Muscle of back (tissue), 3 donors: ENCODE measurements at regions not wholly inside any gene's neighbourhood (a gene's known extent, or its start where the extent isn't known, plus 50 kb on each side); places are given as distances from the start of the nearest gene placed in this dataset.
"Not testable (repeated sequence)": the region's sequence is repeated elsewhere in the genome, so short reads cannot be mapped to it uniquely, and the experiment has no call there.

ENCODE experiments used
- DNase-seq, 3 donors: peaks; one replicate each; pipeline versions ENCODE4 v3.0.0 to v3.0.0-alpha.2; 2013

DNA sequence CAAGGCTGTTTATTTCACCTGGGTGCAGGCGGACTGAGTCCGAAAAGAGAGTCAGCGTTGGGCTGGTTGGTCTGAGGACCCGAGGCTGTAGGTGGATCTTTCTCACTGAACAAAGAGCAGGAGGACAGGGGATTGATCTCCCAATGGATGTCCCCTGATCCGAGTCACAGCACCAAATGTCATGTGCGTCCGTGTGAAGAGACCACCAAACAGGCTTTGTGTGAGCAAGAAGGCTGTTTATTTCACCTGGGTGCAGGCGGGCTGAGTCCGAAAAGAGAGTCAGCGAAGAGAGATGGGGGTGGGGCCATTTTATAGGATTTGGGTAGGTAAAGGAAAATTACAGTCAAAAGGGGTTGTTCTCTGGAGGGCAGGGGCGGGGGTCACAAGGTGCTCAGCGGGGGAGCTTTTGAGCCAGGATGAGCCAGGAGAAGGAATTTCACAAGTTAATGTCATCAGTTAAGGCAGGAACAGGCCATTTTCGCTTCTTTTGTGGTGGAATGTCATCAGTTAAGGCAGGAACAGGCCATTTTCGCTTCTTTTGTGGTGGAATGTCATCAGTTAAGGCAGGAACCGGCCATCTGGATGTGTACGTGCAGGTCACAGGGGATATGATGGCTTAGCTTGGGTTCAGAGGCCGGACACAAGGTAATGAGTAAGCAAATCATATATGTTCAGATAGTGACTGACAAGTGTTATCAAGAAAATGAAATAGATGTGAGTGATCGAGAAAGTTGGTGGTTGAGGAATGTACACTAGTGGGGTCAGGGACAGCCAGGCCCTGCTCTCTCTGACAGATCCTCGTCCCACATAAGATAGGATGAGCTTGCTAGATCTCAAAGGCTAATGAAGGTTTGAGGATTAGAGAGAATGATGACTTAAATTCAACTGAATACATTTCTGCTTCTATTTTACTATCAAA, 760.0 kb downstream of the KCNT2 start:
- not testable (repeated sequence) for DNase-seq

DNA sequence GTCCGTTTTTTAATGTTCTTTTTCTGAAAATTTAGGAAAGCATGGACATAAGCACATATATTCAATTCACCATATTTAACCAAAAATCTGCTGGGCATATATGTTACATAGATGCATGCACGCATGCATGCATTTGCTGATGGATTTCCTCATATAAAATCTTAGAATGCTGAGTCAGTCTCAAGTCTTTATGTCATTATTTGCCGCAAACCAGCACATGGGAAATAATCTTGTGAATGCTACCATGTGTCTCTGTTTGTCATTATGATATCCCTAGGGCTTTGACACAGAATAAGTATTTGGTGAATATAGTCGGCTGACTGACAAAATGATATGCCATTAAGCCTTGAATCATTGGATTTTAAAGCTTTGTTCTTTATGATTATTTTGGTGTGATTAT, 776.5 kb downstream of the KCNT2 start:
- peak in 1 of 3 donors; percentile 2 for DNase-seq

DNA sequence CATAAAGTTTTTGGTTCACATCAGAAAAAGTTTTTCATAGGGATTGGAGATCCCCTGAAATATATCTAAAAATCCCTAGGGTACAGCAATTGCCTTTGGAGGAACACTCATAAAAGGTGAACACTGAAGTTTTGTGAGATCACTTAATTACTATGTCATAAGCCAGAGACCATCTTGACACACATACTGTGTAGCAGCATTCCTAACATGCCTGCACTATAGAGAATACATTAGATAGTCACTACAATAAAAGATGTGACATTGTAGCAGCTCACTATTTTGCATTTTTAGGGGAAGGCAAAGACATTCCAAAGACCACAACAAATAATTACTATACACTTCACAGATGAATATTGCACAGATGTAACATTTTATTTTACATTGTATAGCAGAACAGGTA, 779.9 kb downstream of the KCNT2 start:
- DNase-seq = no peak

DNA sequence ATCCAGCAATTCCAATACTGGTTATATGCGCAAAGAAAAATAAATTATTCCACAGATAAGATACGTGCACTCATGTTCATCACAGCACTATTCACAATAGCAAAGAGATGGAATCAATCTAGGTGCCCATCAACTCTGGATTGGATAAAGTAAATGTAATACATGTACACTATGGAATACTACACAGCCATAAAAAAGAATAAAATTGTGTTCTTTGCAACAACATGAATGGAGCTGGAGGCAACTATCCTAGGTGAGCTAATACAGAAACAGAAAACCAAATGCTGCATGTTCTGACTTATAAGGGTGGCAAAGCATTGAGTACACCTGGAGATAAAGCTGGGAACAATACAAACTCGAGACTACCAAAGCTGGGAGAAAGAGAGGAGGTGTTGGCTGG, 787.3 kb downstream of the KCNT2 start:
- no peak for DNase-seq

DNA sequence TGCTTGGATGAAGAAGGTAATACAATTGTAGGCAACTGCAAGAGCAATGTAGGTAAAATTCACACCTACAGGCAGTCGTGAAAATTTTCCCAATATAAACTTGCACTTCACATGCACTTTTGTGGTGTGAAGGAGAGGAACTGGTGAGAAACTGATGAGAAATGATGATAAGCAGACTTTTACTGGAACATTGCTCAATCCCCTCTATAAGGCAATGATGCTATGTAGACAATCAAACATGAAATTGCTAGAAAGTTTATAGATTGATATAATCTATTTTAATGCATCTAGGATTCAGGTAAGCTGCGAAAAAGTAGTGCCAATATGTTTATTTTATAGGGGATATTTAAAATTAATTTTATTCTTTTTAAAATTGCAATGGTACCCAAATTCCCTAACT, 802.2 kb downstream of the KCNT2 start:
- no peak for DNase-seq

DNA sequence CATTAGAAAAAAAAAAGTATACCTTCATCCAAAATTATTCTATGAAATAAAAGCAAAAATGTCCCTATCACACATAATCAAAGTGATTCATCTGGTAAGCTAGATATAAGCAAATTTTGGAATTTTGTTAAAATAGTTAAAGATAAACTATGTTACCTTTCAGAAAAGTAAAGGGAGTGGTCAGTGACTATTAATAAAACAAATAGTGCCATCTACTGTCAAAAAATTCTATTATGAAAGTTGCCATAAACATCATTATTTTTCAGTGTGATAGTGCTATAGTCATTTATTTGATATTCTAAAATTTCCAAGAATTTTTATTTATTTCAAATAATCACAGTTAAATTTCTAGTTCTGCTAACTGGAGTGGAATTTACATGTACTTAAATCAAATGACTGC, 803.7 kb downstream of the KCNT2 start:
- no peak for DNase-seq

DNA sequence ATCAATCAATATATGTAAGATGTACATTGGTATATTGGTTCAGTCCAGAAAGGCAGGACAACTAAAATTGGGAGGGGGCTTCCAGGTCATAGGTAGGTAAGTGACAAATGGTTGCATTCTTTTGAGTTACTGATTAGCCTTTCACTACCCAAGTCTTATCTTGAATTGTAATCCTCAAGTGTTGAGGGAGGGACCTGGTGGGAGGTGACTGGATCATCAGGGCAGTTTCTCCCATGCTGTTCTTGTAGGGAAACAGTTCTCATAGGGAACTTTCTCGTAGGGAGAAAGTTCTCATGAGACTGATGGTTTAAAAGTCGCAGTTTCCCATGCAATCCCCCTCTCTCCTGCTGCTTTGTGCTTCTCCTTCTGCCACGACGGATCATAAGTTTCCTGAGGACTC, 809.2 kb downstream of the KCNT2 start:
- no peak for DNase-seq

DNA sequence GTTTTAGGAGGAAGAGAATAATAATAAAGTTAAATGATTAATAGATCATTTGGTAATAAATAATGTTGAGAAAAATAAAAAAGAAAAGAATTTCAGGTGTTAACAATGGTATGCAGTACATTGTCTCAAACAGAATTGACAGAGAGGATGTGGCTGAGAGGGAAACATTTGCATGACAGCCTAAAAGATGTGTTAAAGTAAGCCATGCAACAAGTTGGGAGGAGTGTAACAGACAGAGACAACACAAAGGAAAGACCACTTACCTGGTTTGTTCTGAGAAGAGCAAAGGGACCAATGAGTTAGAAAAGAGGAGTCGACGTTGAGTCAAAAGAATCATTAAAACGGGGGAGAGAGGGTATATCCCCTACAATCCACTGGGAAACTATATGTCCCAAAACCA, 814.0 kb downstream of the KCNT2 start:
- DNase-seq = no peak

DNA sequence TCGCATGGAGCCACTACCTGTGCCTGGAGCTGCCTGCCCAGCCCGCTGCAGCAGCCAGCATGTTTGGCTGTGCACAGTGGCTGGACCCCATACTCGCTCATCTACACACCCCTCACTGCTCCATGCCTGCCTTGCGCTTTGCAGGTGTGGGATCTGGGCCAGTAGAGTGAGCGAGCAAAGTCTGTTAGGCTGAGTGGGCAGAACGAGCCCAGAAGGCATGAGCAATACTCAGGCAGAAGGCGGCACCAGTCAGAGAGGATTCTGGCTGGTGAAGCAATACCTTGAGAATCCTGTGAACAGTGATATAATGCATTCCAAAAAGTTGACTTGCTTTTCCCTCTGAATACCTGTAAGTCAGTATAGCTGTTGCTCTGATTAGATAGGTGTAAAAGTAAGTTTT, 816.4 kb downstream of the KCNT2 start:
- DNase-seq = no peak

DNA sequence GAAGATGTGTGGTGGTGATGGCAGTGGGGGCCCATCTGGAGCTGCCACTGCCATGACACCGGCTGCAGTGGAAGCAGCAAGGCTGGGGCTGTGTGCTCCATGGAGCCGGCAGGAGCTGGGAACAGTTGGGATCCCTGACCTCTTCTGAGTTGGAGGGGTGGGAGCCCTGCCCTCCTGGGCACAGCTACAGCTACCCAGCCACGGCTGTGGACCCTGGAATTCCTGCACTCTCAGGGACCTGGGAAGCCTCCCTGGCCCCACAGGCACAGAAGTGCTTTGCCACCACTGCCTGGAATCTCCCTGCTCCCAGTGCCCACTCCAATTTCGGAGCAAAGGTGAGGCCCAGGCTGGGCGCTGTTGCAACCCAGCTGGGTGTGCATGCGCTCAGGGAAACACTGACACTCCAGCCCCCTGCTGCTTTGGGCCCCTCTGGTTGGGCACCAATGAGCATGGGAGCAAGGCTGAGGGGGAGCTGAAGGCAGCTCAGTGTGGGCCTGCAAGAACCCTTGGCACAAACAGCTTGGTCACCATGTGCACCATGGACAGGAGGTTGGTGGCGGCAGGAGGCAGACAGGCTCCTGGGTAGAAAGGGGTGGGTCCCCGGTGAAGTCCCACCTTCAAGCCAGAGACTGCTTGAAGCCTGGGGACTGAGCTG, 817.6 kb downstream of the KCNT2 start:
- no peak for DNase-seq

DNA sequence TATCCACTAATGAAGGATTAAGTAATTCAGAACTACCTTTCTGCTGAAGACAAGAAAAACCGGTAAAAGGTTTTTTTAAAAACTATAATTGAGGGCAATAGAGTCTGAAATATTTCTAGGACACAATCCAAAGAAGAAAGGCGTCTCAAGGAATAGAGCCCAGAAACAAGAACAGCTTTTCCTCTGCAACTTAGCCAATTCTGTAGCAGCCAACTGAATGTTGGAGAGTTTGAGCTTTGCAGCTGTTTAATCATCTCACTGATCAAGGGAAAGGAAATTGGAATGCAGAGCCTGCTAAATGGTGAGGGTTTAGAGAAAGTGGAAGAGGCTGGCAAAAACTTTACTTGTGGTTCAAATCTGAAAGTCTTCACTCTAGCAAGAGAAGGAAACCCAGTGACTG, 818.9 kb downstream of the KCNT2 start:
- DNase-seq = peak; percentile 41 to 83 (median 60)

DNA sequence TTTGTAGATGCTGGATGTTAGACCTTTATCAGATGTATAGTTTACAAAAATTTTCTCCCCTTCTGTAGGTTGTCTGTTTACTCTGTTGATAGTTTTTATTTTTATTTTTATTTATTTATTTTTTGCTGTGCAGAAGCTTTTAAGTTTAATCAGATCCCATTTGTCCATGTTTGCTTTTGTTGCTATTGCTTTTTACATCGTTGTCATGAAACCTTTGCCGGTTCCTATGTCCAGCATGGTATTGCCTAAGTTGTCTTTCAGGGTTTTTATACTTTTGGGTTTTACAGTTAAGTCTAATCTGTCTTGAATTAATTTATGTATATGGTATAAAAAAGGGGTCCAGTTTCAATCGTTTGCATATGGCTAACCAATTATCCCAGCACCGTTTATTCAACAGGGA, 819.5 kb downstream of the KCNT2 start:
- DNase-seq = peak in 1 of 3 donors; percentile 13

DNA sequence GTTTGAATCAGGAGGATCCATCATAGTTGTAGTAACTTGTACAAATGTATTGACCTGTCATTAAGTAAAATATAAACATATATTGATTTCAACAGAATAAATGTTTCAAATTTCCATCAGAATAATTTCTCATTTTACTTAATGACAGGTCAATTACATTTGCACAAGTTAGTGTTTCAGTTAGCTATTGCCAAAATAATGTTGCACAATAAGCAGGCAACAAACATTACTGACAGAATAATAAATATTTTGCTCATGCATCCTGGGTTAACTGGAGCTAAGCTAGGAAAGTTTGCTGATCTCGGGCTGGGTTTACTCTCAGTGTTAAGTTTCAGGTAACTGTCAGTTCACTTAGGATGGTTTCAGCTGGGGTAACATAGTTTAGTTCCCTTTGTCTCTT, 822.4 kb downstream of the KCNT2 start:
- DNase-seq = no peak

DNA sequence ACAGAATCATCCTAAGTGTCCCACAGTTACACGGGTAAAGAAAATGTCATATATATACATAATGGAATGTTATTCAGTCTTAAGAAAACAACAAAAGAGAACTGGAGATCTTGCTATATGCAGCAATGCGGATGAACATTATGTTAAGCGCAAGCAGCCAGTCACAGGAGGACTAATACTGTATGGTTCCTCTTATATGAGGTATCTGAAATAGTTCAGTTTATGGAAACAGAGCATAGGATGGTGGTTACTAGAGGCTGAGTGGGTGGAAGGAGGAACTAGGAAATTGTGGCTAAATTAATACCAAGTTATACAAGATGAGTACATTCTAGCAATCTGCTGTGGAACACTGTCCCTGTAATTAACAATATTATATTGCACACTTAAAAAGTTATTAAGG, 834.3 kb downstream of the KCNT2 start:
- no peak for DNase-seq

DNA sequence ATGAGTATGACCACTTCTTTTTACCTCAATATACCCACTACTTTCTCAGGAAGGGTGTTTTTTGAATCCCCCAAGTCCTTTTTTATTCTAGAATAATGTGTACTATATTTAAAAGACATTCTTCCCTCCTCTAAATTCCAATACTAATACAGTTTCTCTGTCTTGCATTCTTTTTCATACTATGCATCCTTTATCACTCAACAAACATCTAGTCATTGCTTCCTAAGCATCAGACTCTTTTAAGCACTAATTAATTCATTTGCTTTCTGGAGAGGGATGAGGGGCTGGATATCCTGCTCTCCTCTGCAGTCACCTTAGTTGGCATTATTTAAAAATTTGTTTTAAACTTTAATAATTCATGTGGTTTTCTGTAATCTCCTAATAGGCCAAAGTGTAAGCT, 838.8 kb downstream of the KCNT2 start:
- DNase-seq = no peak

DNA sequence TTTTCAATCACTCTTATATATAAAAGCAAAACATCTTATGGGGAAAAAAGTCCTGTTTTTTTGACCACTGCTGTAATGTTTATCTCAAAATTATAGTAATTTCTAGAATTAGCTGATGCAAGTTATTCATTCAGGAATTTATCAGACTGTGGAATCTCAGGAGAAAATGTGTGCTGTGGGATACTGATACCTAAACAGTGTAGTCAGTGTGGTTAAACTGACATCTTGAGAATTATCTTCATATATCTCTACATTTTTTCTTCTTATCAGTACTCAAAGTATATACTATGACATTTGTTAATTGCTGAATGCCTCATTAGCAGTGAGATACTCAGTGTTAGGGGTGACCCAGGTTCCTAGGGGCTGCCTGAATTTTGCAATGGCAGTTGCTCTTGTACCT, 839.3 kb downstream of the KCNT2 start:
- DNase-seq = no peak

DNA sequence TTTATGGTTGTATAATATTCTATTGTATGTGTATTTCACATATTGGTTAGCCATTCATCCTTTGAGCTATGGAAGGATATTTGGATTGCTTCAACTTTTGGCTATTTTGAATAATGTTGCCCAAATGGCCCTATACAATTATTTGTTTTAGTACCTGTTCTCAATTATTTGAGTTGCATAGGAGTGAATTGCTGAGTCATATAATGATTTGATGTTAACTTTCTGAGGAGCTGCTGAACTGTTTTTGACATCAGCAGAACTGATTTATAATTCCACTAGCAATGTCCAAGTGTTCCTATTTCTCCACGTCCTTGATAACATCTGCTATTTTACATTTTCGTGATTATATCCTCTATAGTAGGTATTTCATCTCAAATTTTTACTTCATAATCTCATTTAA, 839.9 kb downstream of the KCNT2 start:
- no peak for DNase-seq

DNA sequence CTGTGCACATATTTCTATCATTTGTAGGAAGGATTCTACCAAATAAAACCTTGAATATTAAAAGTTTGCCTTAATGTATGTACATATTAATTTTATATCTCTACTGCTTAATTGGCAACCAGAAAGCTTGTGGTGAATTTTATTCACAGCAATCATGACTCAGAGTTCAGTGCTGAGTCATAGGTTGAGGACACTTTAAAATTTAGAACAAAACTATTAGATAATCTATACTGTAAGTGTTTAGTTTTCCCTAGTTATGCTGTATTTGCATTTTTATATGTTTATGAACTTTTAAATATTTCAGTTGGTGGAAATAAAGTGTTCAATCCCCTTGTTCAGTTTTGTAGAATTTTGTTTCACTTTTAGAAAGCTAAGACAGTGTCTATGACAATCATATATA, 841.5 kb downstream of the KCNT2 start:
- DNase-seq = peak in 1 of 3 donors; percentile 17

DNA sequence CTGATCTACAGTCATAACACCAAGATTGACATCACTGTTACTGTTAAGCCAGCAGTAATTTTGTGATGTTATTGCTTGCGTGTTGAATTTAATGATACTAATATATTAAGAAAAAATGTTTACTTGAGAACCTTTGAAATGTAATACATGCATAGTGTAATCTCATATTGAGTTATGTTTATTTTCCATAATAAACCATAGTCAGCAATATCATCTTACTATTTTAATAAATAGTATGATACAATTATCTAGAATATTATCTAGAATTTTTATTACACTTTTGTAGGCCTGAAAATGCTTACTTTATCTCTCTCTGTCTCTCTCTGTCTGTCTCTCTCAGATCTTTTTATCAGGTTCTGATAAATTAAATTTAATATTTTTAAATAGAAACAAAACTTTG, 843.1 kb downstream of the KCNT2 start:
- no peak for DNase-seq

DNA sequence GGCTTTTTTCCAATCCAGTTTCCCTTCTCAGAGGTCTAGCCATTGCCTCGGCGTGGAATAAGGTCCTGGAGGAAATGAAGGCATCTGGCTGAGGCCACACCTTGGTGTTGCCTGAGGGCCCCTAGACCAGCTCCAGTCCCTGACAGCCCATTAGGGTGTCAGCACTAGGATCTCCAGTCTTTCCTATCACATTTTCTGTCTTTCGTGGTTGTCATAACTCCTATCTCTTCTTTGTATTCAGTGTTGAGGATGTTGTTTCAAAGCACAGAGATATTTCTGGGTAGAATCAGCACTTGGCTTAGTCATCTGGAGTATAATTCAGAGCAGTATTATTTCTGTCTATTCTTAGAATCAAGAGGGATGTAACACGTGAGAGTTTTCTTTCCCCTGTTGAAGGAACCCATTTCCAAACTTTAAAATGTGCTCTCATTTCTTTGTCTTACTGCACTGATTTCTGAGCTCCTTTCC, 844.3 kb downstream of the KCNT2 start:
- DNase-seq = no peak

DNA sequence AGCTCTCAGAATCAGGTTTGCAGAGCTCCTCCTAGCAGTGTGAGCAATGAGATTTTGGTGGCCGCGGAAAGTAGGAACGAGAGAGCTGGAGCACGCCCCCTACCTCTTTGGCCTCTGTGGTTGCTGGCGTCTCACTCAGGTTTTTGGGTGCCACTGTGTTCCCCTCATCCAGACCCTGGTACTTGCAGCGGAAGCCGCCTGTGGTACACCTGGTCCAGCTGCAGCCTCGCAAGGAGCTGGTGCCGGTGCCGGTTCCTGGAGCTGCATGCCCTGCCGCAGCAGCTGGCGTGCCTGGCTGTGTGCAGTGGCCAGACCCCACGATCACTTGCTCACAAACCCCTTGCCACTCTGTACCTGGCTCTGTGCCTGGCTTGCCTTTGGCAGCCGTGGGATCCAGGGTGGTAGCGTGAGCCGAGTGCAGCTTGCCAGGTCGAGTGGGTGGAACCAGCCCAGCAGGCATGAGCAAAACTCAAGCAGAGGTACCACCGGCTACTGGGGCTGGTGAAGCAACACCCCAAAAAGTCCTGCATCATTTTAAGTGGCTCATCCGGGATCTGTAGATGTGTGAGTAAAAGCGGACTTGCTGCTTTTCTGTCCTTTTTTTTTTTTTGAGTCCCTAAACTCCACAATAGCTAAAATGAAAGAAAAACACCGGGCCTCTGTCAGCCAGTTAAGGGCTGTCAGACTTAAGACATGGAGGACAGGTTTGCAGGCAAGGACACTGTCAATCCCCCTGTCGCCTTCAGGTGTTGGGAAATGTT, 844.9 kb downstream of the KCNT2 start:
- no peak for DNase-seq

DNA sequence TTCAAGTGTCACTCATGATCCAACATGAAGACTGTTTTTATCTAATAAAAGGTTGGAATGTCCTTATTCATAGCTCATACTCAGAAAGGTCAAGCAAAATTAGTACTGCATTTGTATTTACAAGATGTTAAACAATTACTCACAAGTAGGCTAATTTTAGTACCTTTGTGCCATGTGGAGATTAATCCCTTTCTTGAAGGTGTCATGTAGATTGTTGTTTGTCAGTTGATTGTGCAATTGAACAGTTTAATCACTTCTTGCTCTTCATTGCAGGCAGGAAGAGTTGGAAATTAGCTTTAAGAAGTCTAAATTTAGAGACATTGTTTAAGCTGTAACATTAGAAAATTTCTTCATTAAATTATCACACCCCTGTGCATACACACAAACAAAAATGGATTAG, 847.1 kb downstream of the KCNT2 start:
- no peak for DNase-seq

DNA sequence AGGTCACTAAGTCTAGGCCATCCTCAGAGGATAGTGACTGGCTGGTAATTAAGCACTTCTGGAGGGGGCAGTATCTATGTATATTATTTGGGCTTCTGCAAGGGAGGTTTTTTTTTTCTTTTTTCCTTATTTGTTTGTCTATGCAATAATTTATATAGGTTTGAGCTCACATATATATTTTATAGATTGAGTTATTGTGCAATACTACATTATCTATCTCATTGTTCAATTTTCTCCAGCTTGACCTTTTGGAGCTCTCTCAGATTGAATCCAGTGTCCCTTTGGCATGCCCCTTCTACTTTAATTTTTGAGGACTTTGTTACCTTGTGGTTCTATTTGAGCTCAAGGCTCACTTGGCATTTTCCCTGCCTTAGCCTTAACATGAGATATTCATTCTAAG, 852.1 kb downstream of the KCNT2 start:
- DNase-seq = no peak
